Stimulated activated CD8-positive, alpha-beta memory T cell treated with anti-CD3 and anti-CD28 coated beads, Interleukin-7, amount 100 ng/mL, for 48 hours (primary cell): ENCODE measurements at regions not wholly inside any gene's neighbourhood (a gene's known extent, or its start where the extent isn't known, plus 50 kb on each side); places are given as distances from the start of the nearest gene placed in this dataset.
A peak's percentile ranks its signal among the peaks of the same experiment; 100 is the strongest.

ENCODE experiments used
- DNase-seq, 2 donors: peaks; one replicate each; pipeline ENCODE4 v3.0.0-alpha.2; 2020; ENCODE audit warnings: low read depth in 1 of 2; ENCODE audit errors: extremely low read depth in 1 of 2

GRCh38 chr13:40271931-40272775 is 394.3 kb downstream of the FOXO1 start:
- peak in 1 of 2 donors; percentile 57 for DNase-seq

DNA sequence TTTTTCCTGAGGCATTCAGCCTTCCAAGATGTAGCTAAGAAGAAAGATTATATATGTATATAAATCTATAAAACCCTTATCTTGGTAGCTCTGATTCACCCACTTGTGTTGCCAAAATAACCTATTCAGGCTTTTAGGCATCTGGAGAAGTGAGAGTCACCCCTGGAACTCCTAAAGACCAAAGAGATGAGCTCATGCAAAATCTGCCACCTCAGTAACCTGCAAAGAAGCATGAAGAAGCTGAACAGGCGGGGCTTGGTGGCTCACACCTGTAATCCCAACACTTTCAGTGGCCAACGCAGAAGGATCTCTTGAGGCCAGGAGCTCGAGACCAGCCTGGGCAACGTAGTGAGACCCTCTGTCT is 393.7 kb downstream of the FOXO1 start:
- DNase-seq: peak in 1 of 2 donors; percentile 16

GRCh38 chr13:40273253-40274025 is 393.0 kb downstream of the FOXO1 start:
- no peak for DNase-seq

- no peak for DNase-seq
Measured at GRCh38 chr13:40274103-40274502, 392.3 kb downstream of the FOXO1 start.

- no peak for DNase-seq
Measured at GRCh38 chr13:40275155-40275554, 391.3 kb downstream of the FOXO1 start.

- DNase-seq: no peak
Measured at GRCh38 chr13:40275636-40276035, 390.8 kb downstream of the FOXO1 start.

DNA sequence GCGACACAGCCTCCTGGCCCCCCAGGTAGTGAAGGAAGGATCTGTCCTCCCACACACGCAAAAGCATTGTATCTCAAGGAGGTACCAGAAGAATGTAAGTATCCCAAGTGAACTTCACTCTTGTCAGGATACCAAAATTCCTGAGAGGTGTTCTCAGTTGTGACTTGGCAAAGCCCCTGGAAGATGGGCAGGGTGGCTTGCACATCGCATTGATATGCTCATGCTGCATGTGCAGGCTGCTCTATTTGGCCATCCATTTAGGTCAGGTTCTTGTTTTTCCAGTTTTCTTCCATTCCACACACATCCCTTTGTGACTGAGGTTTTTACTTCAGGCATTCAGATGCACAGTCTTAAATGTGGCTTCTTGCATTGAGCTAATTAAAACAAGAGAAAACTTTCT is 382.8 kb downstream of the FOXO1 start:
- no peak for DNase-seq

- DNase-seq: no peak
Measured at GRCh38 chr13:40285634-40286033, 380.8 kb downstream of the FOXO1 start.

DNA sequence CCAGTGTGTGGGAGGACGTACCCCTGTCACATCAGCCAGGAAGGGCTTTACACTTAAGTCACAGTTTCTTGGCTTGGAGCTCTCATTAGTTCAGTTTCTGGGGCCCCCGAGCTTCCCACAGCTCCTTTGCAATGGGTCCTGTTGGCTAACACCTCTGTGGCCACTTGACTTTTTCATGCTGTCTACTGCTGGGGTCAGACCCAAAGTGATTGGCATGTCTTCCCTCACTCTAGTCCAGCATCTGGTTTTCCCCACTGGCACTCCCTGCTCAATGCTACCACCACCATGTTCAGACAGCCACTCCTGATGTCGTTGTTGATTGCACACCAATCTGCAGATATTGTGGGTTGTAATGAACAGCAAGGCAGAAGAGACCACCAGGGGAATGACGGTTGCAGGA is 379.0 kb downstream of the FOXO1 start:
- DNase-seq: no peak

GRCh38 chr13:40288259-40288658 is 378.2 kb downstream of the FOXO1 start:
- no peak for DNase-seq

DNA sequence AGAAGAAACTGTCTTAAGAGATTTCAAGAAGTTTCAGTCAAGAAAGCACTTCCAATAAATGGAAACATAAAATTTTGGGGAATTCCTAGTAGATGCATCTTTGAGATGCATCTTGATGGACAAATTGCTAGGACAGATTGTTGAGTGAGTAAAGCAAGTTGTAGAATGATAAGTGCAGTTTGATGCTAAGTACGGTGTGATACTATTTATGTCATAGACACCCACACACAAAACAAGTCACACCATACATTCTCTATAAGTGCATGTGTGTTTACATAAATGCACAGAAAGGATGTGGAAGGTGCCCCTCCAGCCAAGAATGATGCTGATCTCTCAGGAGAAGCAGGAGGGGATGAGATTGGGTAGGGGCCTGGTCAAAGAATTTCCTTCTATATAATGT is 375.7 kb downstream of the FOXO1 start:
- no peak for DNase-seq

DNA sequence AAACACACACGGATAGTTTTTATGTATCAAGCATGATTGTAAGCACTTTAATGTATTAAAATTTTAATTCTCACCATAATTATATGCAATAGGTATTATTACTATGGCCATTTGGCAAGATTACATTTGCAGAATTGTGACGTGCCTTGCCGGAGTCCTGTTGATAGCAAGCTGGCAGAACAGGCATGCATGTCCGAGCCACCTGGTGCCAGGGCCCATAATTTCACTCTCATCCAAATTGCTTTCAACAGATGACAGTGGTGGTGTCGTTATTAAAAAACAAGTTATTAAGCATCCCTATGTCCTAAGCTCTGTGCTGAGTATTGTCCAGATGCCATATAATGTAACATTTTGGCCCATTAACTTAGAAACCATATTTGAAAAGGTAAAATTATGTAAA is 374.3 kb downstream of the FOXO1 start:
- no peak for DNase-seq

- no peak for DNase-seq
Measured at GRCh38 chr13:40292536-40292935, 373.9 kb downstream of the FOXO1 start.

DNA sequence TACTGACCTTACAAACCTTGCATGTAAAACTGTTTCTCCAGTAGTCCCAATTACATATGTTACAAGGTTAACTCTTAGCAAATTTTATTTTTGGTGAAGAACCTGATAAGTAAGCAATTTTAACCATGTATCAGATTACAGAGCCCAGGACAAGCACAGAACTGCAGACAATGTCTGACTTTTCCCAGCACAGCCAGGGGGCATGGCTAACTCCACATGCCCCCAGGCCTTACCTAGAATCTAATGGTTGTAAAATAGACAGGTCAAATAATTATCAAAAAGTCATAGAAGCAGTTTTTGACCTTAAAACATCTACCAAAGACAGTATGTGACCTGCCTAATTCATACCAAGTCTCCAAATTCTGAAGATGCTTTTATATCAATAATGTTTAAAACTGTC is 364.1 kb downstream of the FOXO1 start:
- no peak for DNase-seq

- no peak for DNase-seq
Measured at GRCh38 chr13:40304391-40304790, 362.1 kb downstream of the FOXO1 start.

DNA sequence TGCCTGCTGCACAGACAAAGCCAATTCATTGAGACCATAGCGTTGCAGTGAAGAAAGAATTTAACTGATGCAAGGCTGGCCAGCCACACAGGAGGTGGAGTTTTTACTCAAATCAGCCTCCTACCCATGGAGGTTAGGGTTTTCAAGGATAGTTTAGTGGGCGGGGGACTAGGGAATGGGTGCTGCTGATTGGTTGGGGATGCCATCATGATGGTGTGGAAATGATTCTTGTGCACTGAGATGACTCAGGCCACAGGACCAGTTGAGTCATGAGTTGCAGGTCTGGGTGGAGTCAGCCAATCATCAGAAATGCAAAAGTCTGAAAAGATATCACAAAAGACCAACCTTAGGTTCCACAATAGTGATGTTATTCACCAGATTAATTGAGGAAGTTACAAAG is 359.6 kb downstream of the FOXO1 start:
- peak; percentile 9 to 52 for DNase-seq

DNA sequence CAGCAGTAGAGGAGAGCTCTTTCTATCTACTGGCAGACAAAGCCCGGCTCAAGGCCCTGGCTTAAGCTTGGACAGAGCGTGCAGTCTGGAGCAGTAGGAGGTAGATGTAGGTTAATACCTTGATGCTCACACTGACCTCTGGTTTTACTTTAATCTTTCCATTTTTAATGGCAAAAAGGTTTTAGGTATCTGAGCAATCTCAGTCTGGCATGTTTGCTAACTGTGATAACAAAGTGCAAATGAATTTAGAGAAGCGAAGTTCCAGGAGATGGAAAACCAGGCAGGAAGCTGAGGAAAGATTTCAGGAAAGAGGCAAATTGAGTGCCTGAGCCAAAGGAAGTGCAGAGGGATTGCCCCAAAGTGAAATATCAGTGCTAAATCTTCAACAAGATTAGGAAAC is 356.6 kb downstream of the FOXO1 start:
- DNase-seq: no peak

DNA sequence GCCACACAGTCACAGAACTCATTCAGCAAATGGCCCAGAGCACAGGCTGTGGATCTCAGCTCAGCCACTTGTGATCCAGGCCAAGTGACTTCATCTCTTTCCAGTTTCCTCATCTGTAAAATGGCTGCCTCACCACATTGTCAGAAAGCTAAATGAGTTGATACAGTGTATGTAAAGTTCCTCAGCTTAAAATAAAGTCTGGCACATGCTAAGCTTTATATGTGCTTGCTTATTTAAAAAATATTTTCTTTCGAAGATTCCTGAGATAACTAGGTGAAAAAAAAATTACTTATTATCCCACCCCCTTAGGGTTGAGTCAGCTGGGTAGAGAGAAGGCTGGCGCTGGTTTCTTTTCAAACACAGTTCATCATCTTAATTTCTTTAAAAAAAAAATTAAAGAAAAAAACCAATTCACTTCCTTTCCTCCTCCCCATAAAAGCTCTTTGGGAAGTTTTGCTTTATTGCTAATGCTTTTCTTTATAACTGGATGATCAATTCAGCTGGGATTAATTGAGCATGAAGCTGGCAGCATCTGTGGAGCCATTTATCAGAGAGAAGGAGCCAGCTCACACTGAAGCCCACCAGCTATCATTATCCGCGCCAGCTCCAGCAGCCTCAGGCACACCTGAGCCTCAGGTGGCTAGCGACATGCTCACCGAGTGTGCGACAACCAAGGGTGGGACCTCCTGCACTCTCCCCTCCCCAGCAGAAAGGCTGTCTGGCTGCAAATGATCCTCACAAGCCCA is 354.9 kb downstream of the FOXO1 start:
- no peak for DNase-seq

GRCh38 chr13:40313269-40314200 is 352.9 kb downstream of the FOXO1 start:
- DNase-seq: no peak

- peak in 1 of 2 donors; percentile 36 for DNase-seq
Measured at GRCh38 chr13:40315416-40316064, 350.9 kb downstream of the FOXO1 start.
